Aorta (tissue), 5 donors: ENCODE measurements at regions not wholly inside any gene's neighbourhood (a gene's known extent, or its start where the extent isn't known, plus 50 kb on each side); places are given as distances from the start of the nearest gene placed in this dataset.

Source experiments
- ATAC-seq: fragments of 200-7000 bp; cut with Tn5 transposase; one replicate; pipeline ENCODE4 v1.9.1; 2022; ENCODE audit warnings: moderate library complexity; ENCODE audit not compliant: low FRiP score
- DNase-seq, 2 donors: peaks; one replicate each; pipeline ENCODE4 v3.0.0-alpha.2; 2020
- H3K27ac ChIP-seq, 2 donors: one replicate each; pipeline ENCODE4 v1.5.1; 2013; ENCODE audit warnings: low read length in 2 of 2, mild to moderate bottlenecking in 2 of 2, moderate library complexity in 2 of 2, control low read depth in 1 of 2, inconsistent platforms in 1 of 2, low read depth in 1 of 2
- H3K27me3 ChIP-seq, 2 donors: one replicate each; pipeline ENCODE4 v1.6.1; 2013; ENCODE audit warnings: control low read depth in 1 of 2, low read length in 1 of 2, mild to moderate bottlenecking in 1 of 2, moderate library complexity in 1 of 2; ENCODE audit not compliant: insufficient read depth in 2 of 2, control insufficient read depth in 1 of 2
- H3K36me3 ChIP-seq, 2 donors: one replicate each; pipeline ENCODE4 v1.6.1; 2013; ENCODE audit warnings: control low read depth in 1 of 2, low read length in 1 of 2, mild to moderate bottlenecking in 1 of 2; ENCODE audit not compliant: insufficient read depth in 2 of 2, control insufficient read depth in 1 of 2
- H3K4me1 ChIP-seq, 2 donors: one replicate each; pipeline ENCODE4 v1.6.1; 2013; ENCODE audit warnings: low read length in 2 of 2, control low read depth in 1 of 2, mild to moderate bottlenecking in 1 of 2, moderate library complexity in 1 of 2; ENCODE audit not compliant: insufficient read depth in 2 of 2, control insufficient read depth in 1 of 2
- H3K4me3 ChIP-seq, 2 donors: one replicate each; pipeline ENCODE4 v1.5.1; 2013; ENCODE audit warnings: low read length in 2 of 2, control low read depth in 1 of 2, mild to moderate bottlenecking in 1 of 2
- H3K9me3 ChIP-seq: one replicate; pipeline ENCODE4 v1.6.1; 2013; ENCODE audit warnings: mild to moderate bottlenecking, low read length; ENCODE audit not compliant: control insufficient read depth
- WGBS, 2 donors: extraction: QIAGEN DNeasy Blood & Tissue Kit; methylation state at CpG; one replicate each; pipeline ENCODE4 v1.1.7; 2013; 5-methylcytosine and 5-hydroxymethylcytosine counted together
- intact Hi-C, 2 donors: fragments of 100-400 bp; cut with DNase I; formaldehyde crosslinking; loops; one replicate each; pipeline versions ENCODE4 v1.14.2 to v1.15.0; 2022
- donor health status: healthy with polysubstance abuse.
- donor health status: Bipolar disorder and iron deficiency.
- donor health status: DM: no; HTN: no; CAD: no.
- donor health status: DM: no; HTN: no; CAD: no.
- donor health status: DM: yes; HTN: yes; CAD: no.

DNA sequence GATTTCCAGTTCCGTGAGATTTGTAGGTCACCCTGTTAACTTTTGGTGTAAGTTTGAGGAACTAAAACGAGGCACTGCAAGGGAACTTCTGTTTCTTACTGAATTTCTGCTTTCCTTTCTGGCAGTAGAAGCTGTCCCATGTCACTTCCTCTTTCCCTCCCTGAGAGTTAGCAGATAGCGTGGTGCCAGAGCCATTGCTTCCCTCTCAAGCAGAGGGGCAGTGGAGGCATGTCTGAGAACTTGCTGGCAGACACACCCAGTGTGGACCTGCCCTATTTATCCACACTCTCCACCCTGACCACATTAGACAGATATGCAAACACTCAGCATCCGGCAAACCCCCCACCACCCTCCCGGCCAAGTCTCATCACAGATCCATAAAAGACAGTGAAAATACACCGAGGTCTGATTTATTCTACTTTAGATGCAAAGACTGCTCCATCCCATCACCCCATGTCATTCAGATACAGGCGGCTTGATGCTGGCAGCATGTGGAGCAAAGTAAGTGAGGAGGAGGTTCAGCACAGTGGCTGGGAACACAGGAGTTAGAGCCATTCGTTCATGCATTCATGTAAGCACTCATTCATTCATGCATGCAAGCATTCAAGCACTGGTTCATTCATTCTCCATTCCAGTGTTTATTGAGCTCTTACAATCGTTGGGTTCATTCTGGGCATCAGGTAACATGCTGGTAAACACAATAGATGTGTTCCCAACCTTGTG, 324.7 kb downstream of the SHQ1 start:
- no peak for ATAC-seq

DNA sequence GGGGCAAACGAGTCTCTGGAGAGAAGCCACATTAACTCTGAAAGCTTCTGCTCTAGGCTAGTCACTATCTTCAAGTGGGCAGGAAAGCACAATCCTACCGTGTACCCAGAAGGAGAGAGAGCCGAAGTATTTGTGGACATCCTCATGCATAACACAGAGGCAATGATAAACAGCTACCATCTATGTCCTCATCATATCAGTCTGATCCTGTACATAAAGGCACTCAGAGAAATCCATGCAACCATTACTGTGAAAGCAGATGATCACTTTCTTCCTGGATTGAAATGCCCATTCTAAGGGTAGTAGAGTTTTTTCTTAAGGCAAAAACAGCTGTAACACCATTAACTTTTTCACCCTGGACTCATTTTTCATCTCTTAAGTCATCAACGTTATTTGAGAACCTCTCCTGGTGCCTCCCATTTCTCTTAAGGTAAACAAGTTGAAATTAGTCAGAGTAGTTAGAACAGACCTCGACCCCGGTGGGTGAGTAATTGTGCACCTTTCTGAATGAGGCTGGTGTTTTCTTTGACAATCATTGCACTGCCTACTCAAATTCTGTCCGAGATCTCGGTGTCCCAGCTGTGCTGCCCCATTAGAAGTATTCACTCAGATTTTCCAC, 327.4 kb downstream of the SHQ1 start:
- no peaks in the 10 kb centered on the region for H3K36me3 ChIP-seq
- H3K27ac ChIP-seq: no peak overlapping the region
- H3K4me3 ChIP-seq: no peak overlapping the region
- intact Hi-C loops: no loop called here
- 75 to 77% methylated on average over 8 of the region's 8 CpGs for WGBS, 2 donors
- ATAC-seq (no peak), DNase-seq (no peak)
- no peaks in the 10 kb centered on the region for H3K9me3 ChIP-seq
- no peaks in the 10 kb centered on the region for H3K4me1 ChIP-seq
- no peaks in the 10 kb centered on the region for H3K27me3 ChIP-seq

More for the DNA sequence above, 324.7 kb downstream of the SHQ1 start:
- no peaks in the 10 kb centered on the region for H3K27me3 ChIP-seq
- no peak overlapping the region for H3K27ac ChIP-seq
- WGBS, 2 donors: 59 to 69% methylated on average over 9 of the region's 9 CpGs
- H3K4me1 ChIP-seq: no peaks in the 10 kb centered on the region
- H3K4me3 ChIP-seq: no peak overlapping the region
- intact Hi-C loops: no loop called here
- H3K9me3 ChIP-seq: no peaks in the 10 kb centered on the region
- H3K36me3 ChIP-seq: no peaks in the 10 kb centered on the region
- peak in 1 of 2 donors; percentile 65 for DNase-seq

DNA sequence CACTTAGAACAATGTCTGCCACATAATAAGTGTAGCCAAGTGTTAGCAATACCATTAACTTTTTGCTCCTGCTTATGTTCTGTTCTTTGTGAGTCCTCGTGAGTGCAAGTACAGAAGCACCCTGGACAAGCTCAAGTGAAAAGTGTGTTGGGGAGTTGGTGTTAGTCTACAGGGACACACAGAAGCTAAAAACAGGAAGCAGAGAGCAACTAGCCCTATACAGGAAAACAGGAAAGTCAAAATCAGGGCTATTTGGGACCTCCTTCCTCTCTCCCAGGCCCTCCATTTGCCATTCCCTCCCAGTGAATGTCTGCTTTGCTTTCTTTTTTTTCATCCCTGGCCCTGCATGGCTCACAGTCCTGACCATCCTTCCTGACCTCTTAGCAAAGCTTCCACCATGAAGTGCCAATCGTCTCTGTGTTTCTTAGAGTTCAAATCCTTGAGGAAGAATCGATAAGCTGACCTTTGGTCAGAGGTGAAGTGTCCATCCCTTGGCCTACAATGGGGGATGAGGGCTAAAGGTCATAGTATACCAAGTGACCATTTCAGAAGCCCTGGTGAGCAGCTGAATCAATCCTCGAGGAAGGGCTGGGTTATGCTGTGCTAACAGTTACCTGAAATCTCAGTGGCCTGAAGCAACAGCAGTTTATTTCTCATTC, 328.2 kb downstream of the SHQ1 start:
- 93% methylated on average over 4 of the region's 4 CpGs for WGBS, 2 donors
- intact Hi-C loops: no loop called here
- no peak for DNase-seq
- H3K27ac ChIP-seq: no peak overlapping the region
- H3K9me3 ChIP-seq: no peaks in the 10 kb centered on the region
- no peaks in the 10 kb centered on the region for H3K27me3 ChIP-seq
- H3K36me3 ChIP-seq: no peaks in the 10 kb centered on the region
- H3K4me1 ChIP-seq: no peaks in the 10 kb centered on the region
- ATAC-seq: no peak
- H3K4me3 ChIP-seq: no peak overlapping the region

DNA sequence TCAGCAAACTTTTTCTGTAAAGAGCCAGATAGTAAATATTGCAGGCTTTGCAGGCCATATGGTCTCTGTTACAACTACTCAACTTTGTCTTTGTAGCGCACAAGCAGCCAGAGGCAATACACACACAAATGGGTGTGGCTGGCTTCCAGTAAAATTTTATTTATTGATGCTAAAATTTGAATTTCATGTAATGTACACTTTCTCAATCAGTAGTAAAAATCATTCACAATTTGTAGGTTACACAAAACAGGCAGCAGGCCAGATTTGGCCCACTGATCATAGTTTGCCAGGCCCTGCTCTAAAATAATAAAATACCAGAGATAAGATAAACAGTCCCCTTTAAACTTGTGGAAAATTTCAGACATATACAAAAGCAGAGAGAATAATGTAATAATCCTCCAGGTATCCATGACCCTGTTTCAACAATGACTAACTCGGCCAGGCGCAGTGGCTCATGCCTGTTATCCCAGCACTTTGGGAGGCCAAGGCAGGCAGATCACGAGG, 330.3 kb downstream of the SHQ1 start:
- intact Hi-C loops: no loop called here
- DNase-seq: no peak
- Histone ChIP-seq H3K27ac (no peak overlapping the region), H3K4me1 (no peaks in the 10 kb centered on the region), H3K36me3 (no peaks in the 10 kb centered on the region), H3K4me3 (no peak overlapping the region), H3K9me3 (no peaks in the 10 kb centered on the region), H3K27me3 (no peaks in the 10 kb centered on the region)
- WGBS, 2 donors: 74 to 81% methylated on average over 4 of the region's 4 CpGs
- ATAC-seq: no peak

DNA sequence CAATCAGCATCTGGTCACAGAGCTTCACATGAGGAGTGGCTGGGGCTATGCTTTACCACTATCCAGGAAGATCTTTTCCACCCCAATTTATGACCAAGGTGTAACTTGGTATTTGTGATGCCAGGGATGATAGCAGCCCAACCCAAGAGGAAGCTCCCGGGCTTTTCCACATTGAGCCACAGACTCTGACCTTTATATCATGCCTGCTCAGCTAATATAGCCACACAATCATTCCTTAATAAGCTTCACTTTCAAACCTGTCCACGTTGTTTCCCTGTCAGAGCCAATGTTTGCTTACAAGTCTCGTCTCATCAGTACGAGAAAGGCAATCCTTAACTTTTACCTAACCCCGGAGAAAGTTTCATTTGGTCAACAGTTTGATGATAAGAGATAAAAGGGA, 330.9 kb downstream of the SHQ1 start:
- Histone ChIP-seq H3K27ac (no peak overlapping the region), H3K36me3 (no peaks in the 10 kb centered on the region), H3K4me3 (no peak overlapping the region), H3K27me3 (no peaks in the 10 kb centered on the region), H3K9me3 (no peaks in the 10 kb centered on the region), H3K4me1 (no peaks in the 10 kb centered on the region)
- WGBS, 2 donors: 93 to 94% methylated on average over 5 of the region's 5 CpGs
- DNase-seq: no peak
- intact Hi-C loops: no loop called here
- no peak for ATAC-seq

DNA sequence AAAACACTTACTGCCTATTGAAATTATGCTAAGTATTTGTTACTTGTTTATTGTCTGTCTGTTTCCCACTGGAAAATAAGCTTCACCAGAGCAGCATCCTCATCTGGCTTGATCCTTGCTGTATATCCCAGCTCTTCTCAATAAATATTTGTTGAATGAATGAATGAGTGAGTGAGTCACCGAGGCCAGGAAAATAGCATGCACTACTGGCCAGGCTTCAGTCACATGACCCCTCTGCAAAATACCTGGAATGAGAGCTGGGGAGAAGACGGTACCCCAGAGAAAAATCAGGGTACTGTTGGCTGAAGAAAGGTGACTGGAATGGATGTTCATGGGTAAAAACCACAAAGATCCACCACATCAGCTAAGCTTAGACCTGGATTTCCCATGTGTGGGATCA, 331.9 kb downstream of the SHQ1 start:
- ATAC-seq: no peak
- 97 to 98% methylated on average over 2 of the region's 2 CpGs for WGBS, 2 donors
- intact Hi-C loops: no loop called here

DNA sequence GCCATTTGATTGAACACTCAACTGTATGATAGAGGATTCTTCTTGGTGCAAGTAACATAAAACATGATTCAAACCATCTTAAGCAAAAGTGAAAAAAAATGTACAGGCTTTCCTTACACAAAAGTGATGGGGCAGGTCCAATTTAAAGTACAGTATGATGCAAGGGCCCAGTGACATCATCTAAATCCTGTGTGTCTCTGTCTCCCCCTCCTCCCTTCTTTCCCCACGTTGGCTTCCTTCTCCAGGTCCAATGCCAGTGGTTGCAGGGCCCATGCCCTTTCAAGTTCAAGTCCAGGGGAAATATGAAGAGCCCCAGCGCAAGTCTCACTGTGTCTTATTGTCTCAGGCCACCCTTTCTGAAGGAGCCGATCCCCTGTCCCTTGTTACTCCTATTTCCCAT, 332.3 kb downstream of the SHQ1 start:
- 88 to 92% methylated on average over 3 of the region's 3 CpGs for WGBS, 2 donors
- H3K27me3 ChIP-seq: no peaks in the 10 kb centered on the region
- H3K9me3 ChIP-seq: no peaks in the 10 kb centered on the region
- no peaks in the 10 kb centered on the region for H3K4me1 ChIP-seq
- no peak overlapping the region for H3K4me3 ChIP-seq
- H3K36me3 ChIP-seq: no peaks in the 10 kb centered on the region
- H3K27ac ChIP-seq: no peak overlapping the region
- no peak for ATAC-seq
- intact Hi-C loops: no loop called here
- no peak for DNase-seq

More for the DNA sequence above, 331.9 kb downstream of the SHQ1 start:
- DNase-seq: no peak
- H3K4me1 ChIP-seq: no peaks in the 10 kb centered on the region
- H3K9me3 ChIP-seq: no peaks in the 10 kb centered on the region
- no peak overlapping the region for H3K4me3 ChIP-seq
- H3K27me3 ChIP-seq: no peaks in the 10 kb centered on the region
- H3K36me3 ChIP-seq: no peaks in the 10 kb centered on the region
- no peak overlapping the region for H3K27ac ChIP-seq

DNA sequence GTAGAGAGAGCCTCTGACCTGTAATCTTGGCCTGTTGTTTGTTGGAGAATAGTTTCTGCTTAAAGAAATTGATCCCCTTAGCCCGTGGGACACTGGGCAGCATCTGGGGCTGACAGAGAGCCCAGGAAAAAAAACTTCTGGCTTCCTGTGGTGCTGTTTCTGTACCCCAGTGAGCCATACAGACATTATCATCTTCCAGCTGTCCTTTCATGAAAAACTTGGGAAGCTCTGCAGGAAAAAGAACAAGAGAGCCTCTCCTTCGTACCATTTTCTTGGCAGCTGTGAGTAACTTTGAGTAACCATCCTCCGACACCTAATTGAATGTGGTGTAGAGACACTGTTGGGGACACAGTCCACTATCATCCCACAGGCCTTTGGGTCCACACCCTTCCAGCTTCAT, 333.0 kb downstream of the SHQ1 start:
- Histone ChIP-seq H3K36me3 (no peaks in the 10 kb centered on the region), H3K4me3 (no peak overlapping the region), H3K9me3 (no peaks in the 10 kb centered on the region), H3K27me3 (no peaks in the 10 kb centered on the region), H3K27ac (no peak overlapping the region), H3K4me1 (no peaks in the 10 kb centered on the region)
- 88 to 89% methylated on average over 3 of the region's 3 CpGs for WGBS, 2 donors
- ATAC-seq (no peak), DNase-seq (no peak)
- intact Hi-C loops: no loop called here

DNA sequence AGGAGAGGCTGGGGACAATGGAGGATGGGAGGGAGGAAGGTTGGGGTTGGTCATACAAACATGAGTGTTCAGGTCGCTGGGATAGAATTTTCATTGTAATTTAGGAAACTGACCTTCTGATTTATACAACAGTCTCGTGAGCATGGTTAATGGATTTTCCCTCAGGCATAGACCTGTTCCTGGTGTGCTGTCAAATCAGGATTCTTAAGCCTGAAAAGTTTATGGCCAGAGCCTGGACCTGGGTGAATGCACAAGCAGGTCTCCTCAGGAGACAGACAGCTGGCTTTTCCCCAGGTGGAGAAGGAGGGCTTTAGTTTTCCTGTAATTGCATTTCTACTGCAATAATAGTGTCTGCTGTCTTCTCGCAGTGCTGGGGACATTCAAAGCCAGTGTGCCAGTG, 338.0 kb downstream of the SHQ1 start:
- DNase-seq (no peak), ATAC-seq (no peak)
- no peaks in the 10 kb centered on the region for H3K36me3 ChIP-seq
- H3K27ac ChIP-seq: no peak overlapping the region
- no peak overlapping the region for H3K4me3 ChIP-seq
- intact Hi-C loops: no loop called here
- no peaks in the 10 kb centered on the region for H3K27me3 ChIP-seq
- 90 to 95% methylated on average over 3 of the region's 3 CpGs for WGBS, 2 donors
- no peaks in the 10 kb centered on the region for H3K4me1 ChIP-seq
- no peaks in the 10 kb centered on the region for H3K9me3 ChIP-seq
